ENCODE measurements at regions not wholly inside any gene's neighbourhood (a gene's known extent, or its start where the extent isn't known, plus 50 kb on each side); places are given as distances from the start of the nearest gene placed in this dataset.

GRCh38 chr14:34362641-34363251 lies 99.3 kb downstream of the SPTSSA start:
- H3K27me3 ChIP-seq: no peaks in the 10 kb centered on the region
- peaks cover 0 to 3% (median under 1%) of the 10 kb centered on the region in 4 donors for H3K4me1 ChIP-seq
- TF ChIP-seq POLR2A (IDR thresholded peaks at IDR 0.05): no peak
- no peak for TF ChIP-seq CTCF (IDR thresholded peaks at IDR 0.05)
- intact Hi-C loops (cut with DNase I): no loop called here
- WGBS (ENCODE audit: insufficient coverage, low coverage, low lambda C conversion rate, missing lambda C conversion rate): no CpG with 5 or more reads among the region's 3 CpGs
- H3K36me3 ChIP-seq: no peaks in the 10 kb centered on the region
- no peaks in the 10 kb centered on the region for H3K9me3 ChIP-seq
- no peak overlapping the region for H3K27ac ChIP-seq
- ATAC-seq: no peak
- no peak overlapping the region for H3K4me3 ChIP-seq
- DNase-seq: no peak

GRCh38 chr14:34361504-34362011 lies 100.5 kb downstream of the SPTSSA start:
- H3K27me3 ChIP-seq: no peaks in the 10 kb centered on the region
- ATAC-seq: peak in 1 of 4 donors; percentile 35
- 75% methylated on average over 1 of the region's 2 CpGs for WGBS (ENCODE audit: insufficient coverage, low coverage, low lambda C conversion rate, missing lambda C conversion rate)
- H3K27ac ChIP-seq: no peak overlapping the region
- no peaks in the 10 kb centered on the region for H3K36me3 ChIP-seq
- TF ChIP-seq POLR2A (IDR thresholded peaks at IDR 0.05) (no peak), CTCF (IDR thresholded peaks at IDR 0.05) (no peak)
- DNase-seq: no peak
- intact Hi-C loops (cut with DNase I): no loop called here
- H3K9me3 ChIP-seq: no peaks in the 10 kb centered on the region
- no peaks in the 10 kb centered on the region for H3K4me1 ChIP-seq
- no peak overlapping the region for H3K4me3 ChIP-seq

GRCh38 chr14:34359420-34360117 lies 102.5 kb downstream of the SPTSSA start:
- DNase-seq (no peak), ATAC-seq (no peak)
- no peak overlapping the region for H3K27ac ChIP-seq
- no peaks in the 10 kb centered on the region for H3K36me3 ChIP-seq
- no peaks in the 10 kb centered on the region for H3K4me1 ChIP-seq
- intact Hi-C loops (cut with DNase I): no loop called here
- WGBS (ENCODE audit: insufficient coverage, low coverage, low lambda C conversion rate, missing lambda C conversion rate): 55% methylated on average over 6 of the region's 6 CpGs
- TF ChIP-seq POLR2A (IDR thresholded peaks at IDR 0.05): no peak
- TF ChIP-seq CTCF (IDR thresholded peaks at IDR 0.05): no peak
- no peaks in the 10 kb centered on the region for H3K27me3 ChIP-seq
- H3K4me3 ChIP-seq: no peak overlapping the region
- no peaks in the 10 kb centered on the region for H3K9me3 ChIP-seq

GRCh38 chr14:34356264-34356654 lies 105.8 kb downstream of the SPTSSA start:
- no peaks in the 10 kb centered on the region for H3K9me3 ChIP-seq
- no peak for DNase-seq
- TF ChIP-seq POLR2A (IDR thresholded peaks at IDR 0.05) (no peak), CTCF (IDR thresholded peaks at IDR 0.05) (no peak)
- H3K27me3 ChIP-seq: no peaks in the 10 kb centered on the region
- H3K36me3 ChIP-seq: no peaks in the 10 kb centered on the region
- no peaks in the 10 kb centered on the region for H3K4me1 ChIP-seq
- H3K27ac ChIP-seq: no peak overlapping the region
- intact Hi-C loops (cut with DNase I): no loop called here
- H3K4me3 ChIP-seq: no peak overlapping the region
- ATAC-seq: no peak
- WGBS (ENCODE audit: insufficient coverage, low coverage, low lambda C conversion rate, missing lambda C conversion rate): 71% methylated on average over 4 of the region's 4 CpGs

Measured in right lobe of liver (tissue), 6 donors.